Activated CD8-positive, alpha-beta memory T cell treated with anti-CD3 and anti-CD28 coated beads for 36 hours (primary cell): ENCODE measurements at regions not wholly inside any gene's neighbourhood (a gene's known extent, or its start where the extent isn't known, plus 50 kb on each side); places are given as distances from the start of the nearest gene placed in this dataset.

Experiments used
- CTCF ChIA-PET: fragments of 350-600 bp; sonication (Branson Sonifier 250); formaldehyde crosslinking; loops from one replicate; lab custom pipeline; 2021; ENCODE audit warnings: antibody characterized with exemption; lab: Charles Lee
- POLR2A ChIA-PET: fragments of 350-600 bp; sonication (Branson Sonifier 250); formaldehyde crosslinking; loops from one replicate; lab custom pipeline; 2021; ENCODE audit warnings: antibody characterized with exemption; lab: Charles Lee

GRCh38 chr16:80318107-80318506 is 222.7 kb upstream of the DYNLRB2 start:
- POLR2A ChIA-PET, result interaction anchor here (0.7 kb wide), 1 partner anchor 902 kb away, joined by 3 read pairs; no protein-coding TSS in a partner anchor
- CTCF ChIA-PET, result no interaction called here

GRCh38 chr16:80317599-80318037 is 223.2 kb upstream of the DYNLRB2 start:
- POLR2A ChIA-PET, result no interaction called here
- CTCF ChIA-PET, result no interaction called here

GRCh38 chr16:80317116-80317515 is 223.7 kb upstream of the DYNLRB2 start:
- ChIA-PET POLR2A (no interaction called here), CTCF (no interaction called here)

GRCh38 chr16:80314042-80314441 is 226.8 kb upstream of the DYNLRB2 start:
- ChIA-PET POLR2A (no interaction called here), CTCF (no interaction called here)

GRCh38 chr16:80309178-80309577 is 231.6 kb upstream of the DYNLRB2 start:
- POLR2A ChIA-PET, result no interaction called here

GRCh38 chr16:80305410-80305809 is 235.4 kb upstream of the DYNLRB2 start:
- ChIA-PET POLR2A (no interaction called here), CTCF (no interaction called here)

More at GRCh38 chr16:80309178-80309577, 231.6 kb upstream of the DYNLRB2 start:
- CTCF ChIA-PET, result no interaction called here

GRCh38 chr16:80303691-80304090 is 237.1 kb upstream of the DYNLRB2 start:
- POLR2A ChIA-PET, result no interaction called here
- CTCF ChIA-PET, result no interaction called here

GRCh38 chr16:80300876-80301275 is 239.9 kb upstream of the DYNLRB2 start:
- POLR2A ChIA-PET, result no interaction called here
- CTCF ChIA-PET, result no interaction called here

- CTCF ChIA-PET, result no interaction called here
- POLR2A ChIA-PET, result no interaction called here
Measured at GRCh38 chr16:80300456-80300855, 240.3 kb upstream of the DYNLRB2 start.

- ChIA-PET CTCF (no interaction called here), POLR2A (no interaction called here)
Measured at GRCh38 chr16:80299416-80299815, 241.4 kb upstream of the DYNLRB2 start.

GRCh38 chr16:80298676-80299075 is 242.1 kb upstream of the DYNLRB2 start:
- ChIA-PET POLR2A (no interaction called here), CTCF (no interaction called here)

GRCh38 chr16:80296034-80296433 is 244.8 kb upstream of the DYNLRB2 start:
- CTCF ChIA-PET, result no interaction called here
- POLR2A ChIA-PET, result no interaction called here

GRCh38 chr16:80294172-80294571 is 246.6 kb upstream of the DYNLRB2 start:
- ChIA-PET POLR2A (no interaction called here), CTCF (no interaction called here)

- ChIA-PET CTCF (no interaction called here), POLR2A (no interaction called here)
Measured at GRCh38 chr16:80288616-80289015, 252.2 kb upstream of the DYNLRB2 start.

GRCh38 chr16:80287674-80288073 is 253.1 kb upstream of the DYNLRB2 start:
- ChIA-PET POLR2A (no interaction called here), CTCF (no interaction called here)

GRCh38 chr16:80285104-80285503 is 255.7 kb upstream of the DYNLRB2 start:
- ChIA-PET POLR2A (no interaction called here), CTCF (no interaction called here)

GRCh38 chr16:80283466-80284392 is 257.1 kb upstream of the DYNLRB2 start:
- ChIA-PET POLR2A (no interaction called here), CTCF (no interaction called here)

- CTCF ChIA-PET, result no interaction called here
- POLR2A ChIA-PET, result no interaction called here
Measured at GRCh38 chr16:80280557-80280956, 260.2 kb upstream of the DYNLRB2 start.

- POLR2A ChIA-PET, result no interaction called here
- CTCF ChIA-PET, result no interaction called here
Measured at GRCh38 chr16:80279656-80280055, 261.1 kb upstream of the DYNLRB2 start.

GRCh38 chr16:80277182-80277581 is 263.6 kb upstream of the DYNLRB2 start:
- CTCF ChIA-PET, result interaction anchor here (0.8 kb wide), 1 partner anchor 209 kb away, joined by 3 read pairs; no protein-coding TSS in a partner anchor
- POLR2A ChIA-PET, result no interaction called here

GRCh38 chr16:80274576-80275191 is 266.1 kb upstream of the DYNLRB2 start:
- POLR2A ChIA-PET, result no interaction called here
- CTCF ChIA-PET, result no interaction called here
